Natural killer cell (primary cell): ENCODE measurements at regions not wholly inside any gene's neighbourhood (a gene's known extent, or its start where the extent isn't known, plus 50 kb on each side); places are given as distances from the start of the nearest gene placed in this dataset.

Experiments used
- ATAC-seq, 3 donors: fragments of 150-1000 bp in 2 of 3; fragments of 200-7000 bp in 1 of 3; cut with Tn5 transposase; 1 replicate in 1 of 3; 2 replicates in 2 of 3; pipeline ENCODE4 v1.10.0; 2021; ENCODE audit warnings: mild to moderate bottlenecking in 2 of 3, moderate library complexity in 2 of 3
- DNase-seq, 2 donors: peaks; one replicate each; pipeline versions ENCODE4 v3.0.0 to v3.0.0-alpha.2; 2013 to 2021; ENCODE audit warnings: mixed read lengths in 1 of 2
- H3K27ac ChIP-seq: one replicate; pipeline ENCODE4 v1.5.1; 2013; ENCODE audit warnings: mild to moderate bottlenecking, low read length
- H3K27me3 ChIP-seq: one replicate; pipeline ENCODE4 v1.6.1; 2013; ENCODE audit warnings: low read length; ENCODE audit not compliant: control insufficient read depth, insufficient read depth
- H3K36me3 ChIP-seq: one replicate; pipeline ENCODE4 v1.6.1; 2013; ENCODE audit warnings: low read length; ENCODE audit not compliant: control insufficient read depth, insufficient read depth
- H3K4me1 ChIP-seq: one replicate; pipeline ENCODE4 v1.6.1; 2013; ENCODE audit warnings: low read length; ENCODE audit not compliant: control insufficient read depth, insufficient read depth
- H3K4me3 ChIP-seq: one replicate; pipeline ENCODE4 v1.5.1; 2013; ENCODE audit warnings: low read length
- H3K9me3 ChIP-seq: one replicate; pipeline ENCODE4 v1.6.1; 2013; ENCODE audit warnings: low read length; ENCODE audit not compliant: control insufficient read depth, insufficient read depth
- H3K27ac Mint-ChIP-seq, 2 donors: one replicate each; pipeline ENCODE4 v1.8.0; 2022; ENCODE audit warnings: mild to moderate bottlenecking in 2 of 2, mixed read lengths in 2 of 2, moderate library complexity in 1 of 2
- H3K27me3 Mint-ChIP-seq, 2 donors: one replicate each; pipeline ENCODE4 v1.8.0; 2022; ENCODE audit warnings: low read depth in 2 of 2, mixed read lengths in 2 of 2
- H3K36me3 Mint-ChIP-seq: one replicate; pipeline ENCODE4 v1.8.0; 2022; ENCODE audit warnings: mixed read lengths
- H3K4me1 Mint-ChIP-seq, 2 donors: one replicate each; pipeline ENCODE4 v1.8.0; 2022; ENCODE audit warnings: mixed read lengths in 2 of 2
- H3K4me3 Mint-ChIP-seq: one replicate; pipeline ENCODE4 v1.8.0; 2022; ENCODE audit warnings: mild to moderate bottlenecking, moderate library complexity, mixed read lengths
- H3K9me3 Mint-ChIP-seq, 2 donors: one replicate each; pipeline ENCODE4 v1.8.0; 2022; ENCODE audit warnings: mixed read lengths in 2 of 2
- CTCF ChIP-seq: fragments of 200-600 bp; IDR thresholded peaks from one replicate; pipeline ENCODE4 v1.8.0; 2022; ENCODE audit warnings: antibody characterized with exemption
- WGBS: methylation state at CpG from one replicate; pipeline ENCODE4 v1.1.7; 2013; ENCODE audit warnings: missing lambda C conversion rate; ENCODE audit not compliant: insufficient coverage; 5-methylcytosine and 5-hydroxymethylcytosine counted together
- intact Hi-C: fragments of 100-400 bp; cut with micrococcal nuclease; formaldehyde crosslinking; loops from one replicate; pipeline ENCODE4 v1.14.2; 2022

GRCh38 chr3:116841003-116841735 lies 131.6 kb downstream of the TUSC7 start:
- no peaks in the 10 kb centered on the region for H3K9me3 ChIP-seq
- no peak overlapping the region for H3K4me3 ChIP-seq
- Mint-ChIP-seq H3K27ac (no peak overlapping the region), H3K4me3 (no peak overlapping the region), H3K27me3 (no peaks in the 10 kb centered on the region), H3K4me1 (no peaks in the 10 kb centered on the region), H3K36me3 (no peaks in the 10 kb centered on the region), H3K9me3 (peaks cover 11 to 13% of the 10 kb centered on the region in 2 donors)
- intact Hi-C loops: no loop called here
- no peaks in the 10 kb centered on the region for H3K36me3 ChIP-seq
- H3K27ac ChIP-seq: no peak overlapping the region
- 84% methylated on average over 5 of the region's 6 CpGs for WGBS
- no peak for DNase-seq
- TF ChIP-seq CTCF: no peak
- ATAC-seq: no peak
- H3K4me1 ChIP-seq: no peaks in the 10 kb centered on the region
- no peaks in the 10 kb centered on the region for H3K27me3 ChIP-seq

GRCh38 chr3:116842254-116842957 lies 132.8 kb downstream of the TUSC7 start:
- no peak for ATAC-seq
- Mint-ChIP-seq H3K27me3 (no peaks in the 10 kb centered on the region), H3K9me3 (peaks cover 12 to 15% of the 10 kb centered on the region in 2 donors), H3K4me3 (no peak overlapping the region), H3K36me3 (no peaks in the 10 kb centered on the region), H3K27ac (no peak overlapping the region), H3K4me1 (no peaks in the 10 kb centered on the region)
- 100% methylated on average over 1 of the region's 2 CpGs for WGBS
- H3K4me3 ChIP-seq: no peak overlapping the region
- TF ChIP-seq CTCF: no peak
- H3K4me1 ChIP-seq: no peaks in the 10 kb centered on the region
- no peak for DNase-seq
- no peaks in the 10 kb centered on the region for H3K36me3 ChIP-seq
- no peaks in the 10 kb centered on the region for H3K27me3 ChIP-seq
- H3K27ac ChIP-seq: no peak overlapping the region
- intact Hi-C loops: no loop called here
- no peaks in the 10 kb centered on the region for H3K9me3 ChIP-seq

- Histone ChIP-seq H3K4me3 (no peak overlapping the region), H3K36me3 (no peaks in the 10 kb centered on the region), H3K4me1 (no peaks in the 10 kb centered on the region), H3K9me3 (peaks cover 4% of the 10 kb centered on the region), H3K27ac (no peak overlapping the region), H3K27me3 (no peaks in the 10 kb centered on the region)
- Mint-ChIP-seq H3K9me3 (peaks cover 19 to 20% of the 10 kb centered on the region in 2 donors), H3K27ac (no peak overlapping the region), H3K36me3 (no peaks in the 10 kb centered on the region), H3K27me3 (no peaks in the 10 kb centered on the region), H3K4me3 (no peak overlapping the region), H3K4me1 (no peaks in the 10 kb centered on the region)
- no peak for DNase-seq
- WGBS: 73% methylated on average over 3 of the region's 3 CpGs
- no peak for ATAC-seq
- intact Hi-C loops: no loop called here
- TF ChIP-seq CTCF: no peak
These were observed 138.8 kb downstream of the TUSC7 start for GRCh38 chr3:116848248-116848829.
